Keratinocyte (primary cell): ENCODE measurements at regions not wholly inside any gene's neighbourhood (a gene's known extent, or its start where the extent isn't known, plus 50 kb on each side); places are given as distances from the start of the nearest gene placed in this dataset.

ENCODE experiments used
- DNase-seq: peaks from one replicate; pipeline ENCODE4 v3.0.0-alpha.2; 2011; ENCODE audit warnings: low read depth, missing footprints, low spot score
- FAIRE-seq: peaks from 2 replicates; lab custom pipeline; 2011; peaks lifted over from hg19 to GRCh38; lab: Jason Lieb, UNC
- H2AFZ ChIP-seq: 2 replicates; pipeline ENCODE4 v1.6.0; 2012; ENCODE audit warnings: low read length, control low read depth, inconsistent platforms; ENCODE audit not compliant: control insufficient read depth
- H3K27ac ChIP-seq: 2 replicates; pipeline ENCODE4 v1.5.1; 2011; ENCODE audit warnings: low read length; ENCODE audit not compliant: control insufficient read depth, insufficient read depth
- H3K27me3 ChIP-seq: 3 replicates; pipeline ENCODE4 v1.6.0; 2011; ENCODE audit warnings: low read length; ENCODE audit not compliant: control insufficient read depth, insufficient read depth; ENCODE audit errors: extremely low read depth
- H3K36me3 ChIP-seq, 2 experiments: 2 replicates in 1 of 2; 3 replicates in 1 of 2; pipeline ENCODE4 v1.5.1; 2011; ENCODE audit warnings: low read length in 2 of 2, mild to moderate bottlenecking in 1 of 2; ENCODE audit not compliant: control insufficient read depth in 2 of 2, insufficient read depth in 2 of 2; ENCODE audit errors: extremely low read depth in 1 of 2
- H3K4me1 ChIP-seq: 3 replicates; pipeline ENCODE4 v1.5.1; 2011; ENCODE audit warnings: low read length; ENCODE audit not compliant: control insufficient read depth, insufficient read depth; ENCODE audit errors: extremely low read depth
- H3K4me2 ChIP-seq: 3 replicates; pipeline ENCODE4 v1.6.0; 2011; ENCODE audit warnings: low read depth, low read length; ENCODE audit not compliant: control insufficient read depth, insufficient read depth; ENCODE audit errors: extremely low read depth
- H3K4me3 ChIP-seq, 3 experiments: fragments of 200-600 bp in 1 of 3; sonication (generic) in 1 of 3; 2 replicates in 2 of 3; 3 replicates in 1 of 3; pipeline ENCODE4 v1.5.1; 2011 to 2016; ENCODE audit warnings: low read length in 3 of 3, mild to moderate bottlenecking in 3 of 3, control low read depth in 2 of 3, inconsistent platforms in 1 of 3, low read depth in 1 of 3, mixed read lengths in 1 of 3, mixed run types in 1 of 3, moderate library complexity in 1 of 3; ENCODE audit not compliant: control insufficient read depth in 2 of 3, insufficient read depth in 2 of 3; ENCODE audit errors: extremely low read depth in 1 of 3
- H3K79me2 ChIP-seq: 2 replicates; pipeline ENCODE4 v1.6.0; 2012; ENCODE audit warnings: low read length; ENCODE audit not compliant: control insufficient read depth, insufficient read depth
- H3K9ac ChIP-seq: 3 replicates; pipeline ENCODE4 v1.6.0; 2011; ENCODE audit warnings: low read length; ENCODE audit not compliant: control insufficient read depth, insufficient read depth; ENCODE audit errors: extremely low read depth
- H3K9me1 ChIP-seq: 3 replicates; pipeline ENCODE4 v1.6.0; 2011; ENCODE audit warnings: low read length; ENCODE audit not compliant: control insufficient read depth, insufficient read depth; ENCODE audit errors: extremely low read depth
- H3K9me3 ChIP-seq: 2 replicates; pipeline ENCODE4 v1.5.1; 2012; ENCODE audit warnings: low read depth, low read length; ENCODE audit not compliant: control insufficient read depth
- H4K20me1 ChIP-seq: 3 replicates; pipeline ENCODE4 v1.6.0; 2011; ENCODE audit warnings: low read length; ENCODE audit not compliant: control insufficient read depth, insufficient read depth; ENCODE audit errors: extremely low read depth
- CTCF ChIP-seq, 3 experiments: IDR thresholded peaks in 1 of 3; conservative IDR thresholded peaks in 1 of 3; optimal IDR thresholded peaks in 1 of 3; 2 replicates in 2 of 3; 3 replicates in 1 of 3; pipeline versions ENCODE3 to v1.5.1; 2011; ENCODE audit warnings: low read length in 3 of 3, mild to moderate bottlenecking in 3 of 3, moderate library complexity in 2 of 3, control low read depth in 1 of 3, inconsistent platforms in 1 of 3; ENCODE audit not compliant: insufficient read depth in 2 of 3; ENCODE audit errors: extremely low read depth in 1 of 3
- EZH2 ChIP-seq: IDR thresholded peaks from one replicate; pipeline ENCODE4 v1.6.1; 2012; ENCODE audit warnings: inconsistent platforms, mild to moderate bottlenecking, low read length, moderate library complexity
- dilution Hi-C: fragments of 300-500 bp; cut with MboI; formaldehyde crosslinking; loops from one replicate; pipeline ENCODE4 v1.7.0; 2020; ENCODE audit warnings: low sequenced_read_pairs; ENCODE audit not compliant: extremely low pct_ligation_motif_present

GRCh38 chr19:28605501-28606268, 607.3 kb downstream of the UQCRFS1 start:
- dilution Hi-C loops, result no loop called here
- H2AFZ ChIP-seq, result no peak overlapping the region
- H3K4me1 ChIP-seq, result no peaks in the 10 kb centered on the region
- TF ChIP-seq EZH2 (no peak), CTCF (optimal IDR thresholded peaks at IDR 0.05 in 1 of 3, IDR thresholded peaks at IDR 0.05 in 1 of 3, conservative IDR thresholded peaks at IDR 0.05 in 1 of 3; ENCODE audit: extremely low read depth in 1 of 3, insufficient read depth in 2 of 3, low read length in 3 of 3) (no peak)
- H3K4me3 ChIP-seq, result no peak overlapping the region
- H3K9me1 ChIP-seq, result no peaks in the 10 kb centered on the region
- no peaks in the 10 kb centered on the region for H4K20me1 ChIP-seq
- no peaks in the 10 kb centered on the region for H3K79me2 ChIP-seq
- FAIRE-seq (no peak), DNase-seq (no peak)
- H3K9ac ChIP-seq, result no peak overlapping the region
- no peak overlapping the region for H3K4me2 ChIP-seq
- H3K9me3 ChIP-seq, result peaks cover 2% of the 10 kb centered on the region
- no peaks in the 10 kb centered on the region for H3K36me3 ChIP-seq
- no peak overlapping the region for H3K27ac ChIP-seq
- H3K27me3 ChIP-seq, result no peaks in the 10 kb centered on the region

- H3K27ac ChIP-seq, result no peak overlapping the region
- FAIRE-seq (no peak), DNase-seq (no peak)
- TF ChIP-seq CTCF (optimal IDR thresholded peaks at IDR 0.05 in 1 of 3, IDR thresholded peaks at IDR 0.05 in 1 of 3, conservative IDR thresholded peaks at IDR 0.05 in 1 of 3; ENCODE audit: extremely low read depth in 1 of 3, insufficient read depth in 2 of 3, low read length in 3 of 3) (no peak), EZH2 (no peak)
- dilution Hi-C loops, result no loop called here
- H3K27me3 ChIP-seq, result no peaks in the 10 kb centered on the region
- H4K20me1 ChIP-seq, result no peaks in the 10 kb centered on the region
- no peaks in the 10 kb centered on the region for H3K36me3 ChIP-seq
- H3K9me3 ChIP-seq, result peaks cover 2% of the 10 kb centered on the region
- no peak overlapping the region for H3K4me3 ChIP-seq
- no peak overlapping the region for H2AFZ ChIP-seq
- H3K9ac ChIP-seq, result no peak overlapping the region
- H3K4me1 ChIP-seq, result no peaks in the 10 kb centered on the region
- no peak overlapping the region for H3K4me2 ChIP-seq
- H3K79me2 ChIP-seq, result no peaks in the 10 kb centered on the region
- no peaks in the 10 kb centered on the region for H3K9me1 ChIP-seq
Observed at GRCh38 chr19:28603453-28603852, 609.5 kb downstream of the UQCRFS1 start.
